ENCODE measurements at regions not wholly inside any gene's neighbourhood (a gene's known extent, or its start where the extent isn't known, plus 50 kb on each side); places are given as distances from the start of the nearest gene placed in this dataset.
"Not testable (repeated sequence)": the region's sequence is repeated elsewhere in the genome, so short reads cannot be mapped to it uniquely, and the experiment has no call there.

GRCh38 chr1:221541296-221541695 is 200.6 kb downstream of the DUSP10 start:
- DNase-seq = no peak

GRCh38 chr1:221543529-221544120 is 198.3 kb downstream of the DUSP10 start:
- no peak for DNase-seq

GRCh38 chr1:221548942-221549341 is 192.9 kb downstream of the DUSP10 start:
- DNase-seq = no peak

GRCh38 chr1:221549815-221550214 is 192.1 kb downstream of the DUSP10 start:
- no peak for DNase-seq

GRCh38 chr1:221552792-221553191 is 189.1 kb downstream of the DUSP10 start:
- DNase-seq = not testable (repeated sequence)

GRCh38 chr1:221555689-221556433 is 186.0 kb downstream of the DUSP10 start:
- no peak for DNase-seq

GRCh38 chr1:221556435-221556834 is 185.5 kb downstream of the DUSP10 start:
- no peak for DNase-seq

GRCh38 chr1:221557013-221557412 is 184.9 kb downstream of the DUSP10 start:
- no peak for DNase-seq

- no peak for DNase-seq
Measured at GRCh38 chr1:221558396-221558795, 183.5 kb downstream of the DUSP10 start.

- DNase-seq = no peak
Measured at GRCh38 chr1:221559911-221560310, 182.0 kb downstream of the DUSP10 start.

GRCh38 chr1:221562542-221563475 is 179.1 kb downstream of the DUSP10 start:
- DNase-seq = no peak

GRCh38 chr1:221563476-221563921 is 178.4 kb downstream of the DUSP10 start:
- DNase-seq = no peak

- no peak for DNase-seq
Measured at GRCh38 chr1:221564891-221565290, 177.0 kb downstream of the DUSP10 start.

GRCh38 chr1:221565711-221566110 is 176.2 kb downstream of the DUSP10 start:
- no peak for DNase-seq

GRCh38 chr1:221567859-221568507 is 173.9 kb downstream of the DUSP10 start:
- DNase-seq = no peak

- DNase-seq = no peak
Measured at GRCh38 chr1:221573756-221574155, 168.1 kb downstream of the DUSP10 start.

GRCh38 chr1:221574529-221574928 is 167.4 kb downstream of the DUSP10 start:
- no peak for DNase-seq

GRCh38 chr1:221575605-221576004 is 166.3 kb downstream of the DUSP10 start:
- DNase-seq = no peak

- no peak for DNase-seq
Measured at GRCh38 chr1:221576268-221576667, 165.6 kb downstream of the DUSP10 start.

GRCh38 chr1:221583465-221583864 is 158.4 kb downstream of the DUSP10 start:
- no peak for DNase-seq

- DNase-seq = not testable (repeated sequence)
Measured at GRCh38 chr1:221587013-221587412, 154.9 kb downstream of the DUSP10 start.

- not testable (repeated sequence) for DNase-seq
Measured at GRCh38 chr1:221591250-221591649, 150.6 kb downstream of the DUSP10 start.

GRCh38 chr1:221594576-221594975 is 147.3 kb downstream of the DUSP10 start:
- no peak for DNase-seq

Data from activated CD8-positive, alpha-beta memory T cell treated with anti-CD3 and anti-CD28 coated beads for 24 hours (primary cell).